ENCODE measurements at regions not wholly inside any gene's neighbourhood (a gene's known extent, or its start where the extent isn't known, plus 50 kb on each side); places are given as distances from the start of the nearest gene placed in this dataset.

DNA sequence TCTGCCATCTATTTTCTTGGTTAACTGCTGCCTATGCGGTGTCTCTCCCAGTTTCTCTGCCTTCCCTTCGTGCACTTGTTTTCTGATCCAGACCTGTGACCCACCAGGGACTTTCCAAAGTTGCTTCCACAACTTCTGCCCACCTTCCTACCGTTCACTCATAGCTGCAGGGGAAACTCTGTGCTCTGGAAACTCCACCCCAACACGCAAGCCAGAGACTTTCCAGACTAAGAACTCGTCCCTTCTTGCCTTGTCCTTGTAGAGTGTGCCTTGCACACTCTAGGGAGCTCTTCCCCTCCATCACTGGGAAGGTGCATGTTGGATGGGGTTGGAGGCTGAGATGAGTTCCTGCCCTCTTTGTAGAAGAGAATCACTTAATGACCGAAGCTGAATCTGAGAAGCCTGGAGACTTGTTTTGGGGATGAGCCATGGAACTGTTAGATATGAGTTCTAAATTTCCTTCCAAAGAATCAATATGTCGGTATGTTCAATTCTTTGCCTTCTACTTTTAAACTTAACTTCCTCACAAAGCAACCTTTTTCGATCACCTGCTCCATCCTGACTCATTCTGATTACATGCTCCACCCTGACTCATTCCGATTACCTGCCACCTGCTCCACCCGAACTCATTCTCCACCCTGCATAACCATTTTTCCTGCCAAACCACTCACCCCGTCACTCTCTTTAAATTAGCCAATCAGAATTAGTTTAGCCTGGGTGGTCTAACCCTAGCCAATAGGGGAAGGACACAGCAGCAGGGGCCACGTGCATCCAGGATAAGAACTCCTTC is 82.1 kb upstream of the CAPRIN2 start:
- TF ChIP-seq CTCF (conservative IDR thresholded peaks at IDR 0.05; ENCODE audit: low read depth in 2 of 2) (no peak), EZH2 (IDR thresholded peaks at IDR 0.05; ENCODE audit: low read depth, unreplicated experiment) (no peak)
